ENCODE measurements at regions not wholly inside any gene's neighbourhood (a gene's known extent, or its start where the extent isn't known, plus 50 kb on each side); places are given as distances from the start of the nearest gene placed in this dataset.

GRCh38 chr2:63789338-63790020, 52.2 kb upstream of the UGP2 start:
- TF ChIP-seq CTBP1 (IDR thresholded peaks at IDR 0.05; ENCODE audit: borderline replicate concordance), result no peak
- TF ChIP-seq TARDBP (IDR thresholded peaks at IDR 0.05), result no peak
- no peak for TF ChIP-seq PKNOX1 (IDR thresholded peaks at IDR 0.05)
- TF ChIP-seq FOXK2 (IDR thresholded peaks at IDR 0.05), result no peak
- no peak for TF ChIP-seq ARNT (IDR thresholded peaks at IDR 0.05)
- TF ChIP-seq LEF1 (IDR thresholded peaks at IDR 0.05; ENCODE audit: borderline replicate concordance), result no peak
- no peak for TF ChIP-seq SP1 (IDR thresholded peaks at IDR 0.05)
- TF ChIP-seq ZNF384 (IDR thresholded peaks at IDR 0.05), result no peak
